ENCODE measurements at regions not wholly inside any gene's neighbourhood (a gene's known extent, or its start where the extent isn't known, plus 50 kb on each side); places are given as distances from the start of the nearest gene placed in this dataset.
"Not testable (repeated sequence)": the region's sequence is repeated elsewhere in the genome, so short reads cannot be mapped to it uniquely, and the experiment has no call there.

DNA sequence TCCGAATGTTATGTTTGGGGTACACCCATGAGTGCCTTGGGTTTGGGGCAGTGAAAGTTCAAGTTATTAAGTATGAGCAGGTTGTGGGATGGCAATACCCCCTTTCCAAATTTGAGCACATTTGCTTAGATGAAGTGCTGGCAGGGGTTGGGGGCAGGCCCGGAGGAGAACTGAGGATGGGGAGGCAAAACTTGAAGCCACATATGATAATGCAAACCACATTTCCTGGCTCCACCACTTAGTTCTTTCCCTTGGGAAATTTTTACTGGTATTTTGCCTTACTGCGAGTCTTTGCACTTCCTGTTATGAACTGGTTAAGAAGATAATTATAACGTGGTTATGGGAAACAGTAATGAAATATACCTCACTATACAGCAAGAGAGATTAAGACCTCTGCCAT is 336.0 kb upstream of the ONECUT1 start:
- Mint-ChIP-seq H3K27ac (no peak overlapping the region), H3K9me3 (peaks cover 0 to 3% (median 0%) of the 10 kb centered on the region in 7 donors), H3K27me3 (ENCODE audit: low read depth in 3 of 3) (peaks cover 0 to 2% (median 0%) of the 10 kb centered on the region in 3 donors), H3K4me1 (no peaks in the 10 kb centered on the region), H3K36me3 (no peaks in the 10 kb centered on the region), H3K4me3 (no peak overlapping the region)
- intact Hi-C loops (cut with micrococcal nuclease): no loop called here
- Histone ChIP-seq H3K27ac (ENCODE audit: low read depth in 1 of 2, low read length in 2 of 2) (no peak overlapping the region), H3K4me2 (replicated peaks; ENCODE audit: extremely low read depth, low read length, poor library complexity, severe bottlenecking) (no peak overlapping the region), H3K79me2 (ENCODE audit: insufficient read depth, low read length) (no peaks in the 10 kb centered on the region), H3K9me3 (replicated peaks in 1 of 2; ENCODE audit: control insufficient read depth in 1 of 2, insufficient read depth in 1 of 2, low read length in 2 of 2) (no peaks in the 10 kb centered on the region), H3K36me3 (replicated peaks in 1 of 2; ENCODE audit: control insufficient read depth in 1 of 2, insufficient read depth in 2 of 2, low read length in 2 of 2) (no peaks in the 10 kb centered on the region), H2AFZ (ENCODE audit: insufficient read depth, low read depth, low read length, poor library complexity, severe bottlenecking) (no peak overlapping the region), H3K4me3 (replicated peaks in 1 of 3; ENCODE audit: low read depth in 2 of 3, low read length in 3 of 3) (no peak overlapping the region), H4K20me1 (ENCODE audit: insufficient read depth, low read length) (no peaks in the 10 kb centered on the region), H3K9ac (ENCODE audit: insufficient read depth, low read length, poor library complexity, severe bottlenecking) (no peak overlapping the region), H3K27me3 (ENCODE audit: control insufficient read depth in 2 of 2, insufficient read depth in 2 of 2, low read length in 2 of 2) (no peaks in the 10 kb centered on the region), H3K4me1 (ENCODE audit: control insufficient read depth in 1 of 2, insufficient read depth in 2 of 2, low read length in 2 of 2) (no peaks in the 10 kb centered on the region)
- TF ChIP-seq, protein P1, sequence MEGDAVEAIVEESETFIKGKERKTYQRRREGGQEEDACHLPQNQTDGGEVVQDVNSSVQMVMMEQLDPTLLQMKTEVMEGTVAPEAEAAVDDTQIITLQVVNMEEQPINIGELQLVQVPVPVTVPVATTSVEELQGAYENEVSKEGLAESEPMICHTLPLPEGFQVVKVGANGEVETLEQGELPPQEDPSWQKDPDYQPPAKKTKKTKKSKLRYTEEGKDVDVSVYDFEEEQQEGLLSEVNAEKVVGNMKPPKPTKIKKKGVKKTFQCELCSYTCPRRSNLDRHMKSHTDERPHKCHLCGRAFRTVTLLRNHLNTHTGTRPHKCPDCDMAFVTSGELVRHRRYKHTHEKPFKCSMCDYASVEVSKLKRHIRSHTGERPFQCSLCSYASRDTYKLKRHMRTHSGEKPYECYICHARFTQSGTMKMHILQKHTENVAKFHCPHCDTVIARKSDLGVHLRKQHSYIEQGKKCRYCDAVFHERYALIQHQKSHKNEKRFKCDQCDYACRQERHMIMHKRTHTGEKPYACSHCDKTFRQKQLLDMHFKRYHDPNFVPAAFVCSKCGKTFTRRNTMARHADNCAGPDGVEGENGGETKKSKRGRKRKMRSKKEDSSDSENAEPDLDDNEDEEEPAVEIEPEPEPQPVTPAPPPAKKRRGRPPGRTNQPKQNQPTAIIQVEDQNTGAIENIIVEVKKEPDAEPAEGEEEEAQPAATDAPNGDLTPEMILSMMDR (IDR thresholded peaks at IDR 0.05): no peak
- no CpG with 5 or more reads among the region's 4 CpGs for WGBS (ENCODE audit: insufficient coverage)
- no peak for DNase-seq

DNA sequence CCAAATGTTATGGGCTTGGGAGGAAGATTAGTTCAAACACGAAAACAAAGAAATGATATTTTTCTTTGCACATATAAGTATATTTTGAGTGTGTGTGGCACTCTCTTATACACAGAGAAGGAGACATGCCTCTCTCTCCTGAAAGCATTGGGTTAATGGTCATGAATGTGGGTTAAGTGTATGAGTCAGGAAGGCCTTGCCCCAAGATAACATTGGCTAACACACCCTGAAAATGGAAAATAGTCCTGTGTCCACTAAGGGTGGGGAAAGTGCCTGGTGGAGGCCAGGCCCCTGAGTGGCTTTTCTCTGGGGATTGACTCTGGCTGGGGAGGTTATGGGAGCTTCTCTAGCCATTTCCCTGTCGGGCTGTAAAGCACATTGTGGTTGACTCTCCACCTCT is 332.7 kb upstream of the ONECUT1 start:
- Mint-ChIP-seq H3K36me3 (no peaks in the 10 kb centered on the region), H3K4me1 (no peaks in the 10 kb centered on the region), H3K27ac (no peak overlapping the region), H3K27me3 (ENCODE audit: low read depth in 3 of 3) (peaks cover 0 to 2% (median 0%) of the 10 kb centered on the region in 3 donors), H3K9me3 (peaks cover 0 to 3% (median 0%) of the 10 kb centered on the region in 7 donors), H3K4me3 (no peak overlapping the region)
- TF ChIP-seq, protein P1 (IDR thresholded peaks at IDR 0.05): no peak
- Histone ChIP-seq H3K4me2 (replicated peaks; ENCODE audit: extremely low read depth, low read length, poor library complexity, severe bottlenecking) (no peak overlapping the region), H3K4me3 (replicated peaks in 1 of 3; ENCODE audit: low read depth in 2 of 3, low read length in 3 of 3) (no peak overlapping the region), H3K9ac (ENCODE audit: insufficient read depth, low read length, poor library complexity, severe bottlenecking) (no peak overlapping the region), H2AFZ (ENCODE audit: insufficient read depth, low read depth, low read length, poor library complexity, severe bottlenecking) (no peak overlapping the region), H3K36me3 (replicated peaks in 1 of 2; ENCODE audit: control insufficient read depth in 1 of 2, insufficient read depth in 2 of 2, low read length in 2 of 2) (no peaks in the 10 kb centered on the region), H3K4me1 (ENCODE audit: control insufficient read depth in 1 of 2, insufficient read depth in 2 of 2, low read length in 2 of 2) (no peaks in the 10 kb centered on the region), H3K27ac (ENCODE audit: low read depth in 1 of 2, low read length in 2 of 2) (no peak overlapping the region), H3K79me2 (ENCODE audit: insufficient read depth, low read length) (no peaks in the 10 kb centered on the region), H3K9me3 (replicated peaks in 1 of 2; ENCODE audit: control insufficient read depth in 1 of 2, insufficient read depth in 1 of 2, low read length in 2 of 2) (peaks cover 0 to 3% of the 10 kb centered on the region in 2 donors), H4K20me1 (ENCODE audit: insufficient read depth, low read length) (no peaks in the 10 kb centered on the region), H3K27me3 (ENCODE audit: control insufficient read depth in 2 of 2, insufficient read depth in 2 of 2, low read length in 2 of 2) (no peaks in the 10 kb centered on the region)
- WGBS (ENCODE audit: insufficient coverage): no CpG with 5 or more reads among the region's 2 CpGs
- DNase-seq: no peak
- intact Hi-C loops (cut with micrococcal nuclease): no loop called here

DNA sequence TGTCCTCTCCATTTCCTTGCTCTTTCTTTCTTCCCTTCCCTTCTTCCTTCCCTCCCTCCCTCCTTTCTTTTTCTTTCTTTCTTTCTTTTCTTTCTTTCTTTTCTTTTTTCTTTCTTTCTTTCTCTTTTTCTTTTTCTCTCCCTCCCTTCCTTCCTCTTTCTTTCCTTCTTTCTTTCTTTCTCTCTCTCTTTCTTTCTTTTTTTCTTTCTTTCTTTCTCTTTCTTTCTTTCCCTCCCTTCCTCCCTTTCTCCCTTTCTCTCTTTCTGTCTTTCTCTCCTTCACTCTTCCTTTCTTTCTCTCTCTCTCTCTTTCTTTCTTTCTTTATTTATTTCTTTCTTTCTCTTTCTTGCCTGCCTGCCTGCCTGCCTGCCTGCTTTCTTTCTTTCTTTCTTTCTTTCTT is 326.8 kb upstream of the ONECUT1 start:
- H4K20me1 ChIP-seq (ENCODE audit: insufficient read depth, low read length); H3K4me3 Mint-ChIP-seq; H3K27me3 Mint-ChIP-seq (ENCODE audit: low read depth in 3 of 3); H3K27ac ChIP-seq (ENCODE audit: low read depth in 1 of 2, low read length in 2 of 2); H3K4me2 ChIP-seq (replicated peaks; ENCODE audit: extremely low read depth, low read length, poor library complexity, severe bottlenecking); H3K79me2 ChIP-seq (ENCODE audit: insufficient read depth, low read length); H3K9ac ChIP-seq (ENCODE audit: insufficient read depth, low read length, poor library complexity, severe bottlenecking); H3K36me3 ChIP-seq (replicated peaks in 1 of 2; ENCODE audit: control insufficient read depth in 1 of 2, insufficient read depth in 2 of 2, low read length in 2 of 2); intact Hi-C loops (cut with micrococcal nuclease); H2AFZ ChIP-seq (ENCODE audit: insufficient read depth, low read depth, low read length, poor library complexity, severe bottlenecking); H3K4me1 ChIP-seq (ENCODE audit: control insufficient read depth in 1 of 2, insufficient read depth in 2 of 2, low read length in 2 of 2); H3K27me3 ChIP-seq (ENCODE audit: control insufficient read depth in 2 of 2, insufficient read depth in 2 of 2, low read length in 2 of 2); H3K9me3 ChIP-seq (replicated peaks in 1 of 2; ENCODE audit: control insufficient read depth in 1 of 2, insufficient read depth in 1 of 2, low read length in 2 of 2); H3K36me3 Mint-ChIP-seq; H3K4me3 ChIP-seq (replicated peaks in 1 of 3; ENCODE audit: low read depth in 2 of 3, low read length in 3 of 3); H3K27ac Mint-ChIP-seq; H3K4me1 Mint-ChIP-seq; DNase-seq: not testable (repeated sequence)
- H3K9me3 Mint-ChIP-seq: peaks cover 2 to 12% (median 3%) of the 10 kb centered on the region in 7 donors

Data from CD14-positive monocyte (primary cell).